ENCODE measurements at regions not wholly inside any gene's neighbourhood (a gene's known extent, or its start where the extent isn't known, plus 50 kb on each side); places are given as distances from the start of the nearest gene placed in this dataset.

- Histone ChIP-seq H3K4me3 (no peak overlapping the region), H3K9me3 (no peaks in the 10 kb centered on the region), H3K27me3 (no peaks in the 10 kb centered on the region), H3K4me1 (no peaks in the 10 kb centered on the region), H3K36me3 (no peaks in the 10 kb centered on the region), H3K27ac (no peak overlapping the region)
- intact Hi-C loops (cut with DNase I; ENCODE audit: low total_unique reads) = no loop called here
- TF ChIP-seq POLR2AphosphoS5 (IDR thresholded peaks at IDR 0.05) = no peak
- no peak for TF ChIP-seq CTCF (IDR thresholded peaks at IDR 0.05)
- no peak for TF ChIP-seq POLR2A (IDR thresholded peaks at IDR 0.05)
- DNase-seq (ENCODE audit: low spot score in 2 of 2) = no peak
These were observed 187.4 kb upstream of the SOX11 start for GRCh38 chr2:5504756-5505155.

GRCh38 chr2:5507367-5507766 is 184.8 kb upstream of the SOX11 start:
- Histone ChIP-seq H3K36me3 (no peaks in the 10 kb centered on the region), H3K9me3 (no peaks in the 10 kb centered on the region), H3K4me1 (no peaks in the 10 kb centered on the region), H3K27ac (no peak overlapping the region), H3K27me3 (no peaks in the 10 kb centered on the region), H3K4me3 (no peak overlapping the region)
- intact Hi-C loops (cut with DNase I; ENCODE audit: low total_unique reads) = no loop called here
- no peak for TF ChIP-seq POLR2AphosphoS5 (IDR thresholded peaks at IDR 0.05)
- TF ChIP-seq POLR2A (IDR thresholded peaks at IDR 0.05) = no peak
- no peak for TF ChIP-seq CTCF (IDR thresholded peaks at IDR 0.05)
- DNase-seq (ENCODE audit: low spot score in 2 of 2) = no peak

GRCh38 chr2:5509362-5509761 is 182.8 kb upstream of the SOX11 start:
- no peaks in the 10 kb centered on the region for H3K36me3 ChIP-seq
- no peaks in the 10 kb centered on the region for H3K27me3 ChIP-seq
- no peak for DNase-seq (ENCODE audit: low spot score in 2 of 2)
- intact Hi-C loops (cut with DNase I; ENCODE audit: low total_unique reads) = no loop called here
- H3K4me3 ChIP-seq = no peak overlapping the region
- H3K9me3 ChIP-seq = no peaks in the 10 kb centered on the region
- H3K27ac ChIP-seq = no peak overlapping the region
- H3K4me1 ChIP-seq = no peaks in the 10 kb centered on the region
- TF ChIP-seq POLR2A (IDR thresholded peaks at IDR 0.05) (no peak), POLR2AphosphoS5 (IDR thresholded peaks at IDR 0.05) (no peak), CTCF (IDR thresholded peaks at IDR 0.05) (no peak)

GRCh38 chr2:5510082-5510481 is 182.1 kb upstream of the SOX11 start:
- H3K4me3 ChIP-seq = no peak overlapping the region
- no peak overlapping the region for H3K27ac ChIP-seq
- H3K27me3 ChIP-seq = no peaks in the 10 kb centered on the region
- TF ChIP-seq POLR2AphosphoS5 (IDR thresholded peaks at IDR 0.05) = no peak
- TF ChIP-seq CTCF (IDR thresholded peaks at IDR 0.05) = no peak
- no peak for TF ChIP-seq POLR2A (IDR thresholded peaks at IDR 0.05)
- H3K9me3 ChIP-seq = no peaks in the 10 kb centered on the region
- no peak for DNase-seq (ENCODE audit: low spot score in 2 of 2)
- intact Hi-C loops (cut with DNase I; ENCODE audit: low total_unique reads) = no loop called here
- no peaks in the 10 kb centered on the region for H3K36me3 ChIP-seq
- no peaks in the 10 kb centered on the region for H3K4me1 ChIP-seq

GRCh38 chr2:5515693-5516092 is 176.5 kb upstream of the SOX11 start:
- no peak overlapping the region for H3K27ac ChIP-seq
- H3K4me3 ChIP-seq = no peak overlapping the region
- DNase-seq (ENCODE audit: low spot score in 2 of 2) = no peak
- no peaks in the 10 kb centered on the region for H3K4me1 ChIP-seq
- intact Hi-C loops (cut with DNase I; ENCODE audit: low total_unique reads) = no loop called here
- TF ChIP-seq CTCF (IDR thresholded peaks at IDR 0.05) = no peak
- no peaks in the 10 kb centered on the region for H3K9me3 ChIP-seq
- H3K36me3 ChIP-seq = no peaks in the 10 kb centered on the region
- H3K27me3 ChIP-seq = no peaks in the 10 kb centered on the region

Data from breast epithelium (tissue), 4 donors.